WTC11 (cell line): ENCODE measurements at regions not wholly inside any gene's neighbourhood (a gene's known extent, or its start where the extent isn't known, plus 50 kb on each side); places are given as distances from the start of the nearest gene placed in this dataset.

Source experiments
- ATAC-seq: fragments of 200-7000 bp; cut with Tn5 transposase; 2 replicates; pipeline ENCODE4 v1.10.0; 2021; ENCODE audit warnings: mild to moderate bottlenecking, moderate library complexity
- CTCF ChIA-PET: fragments of 300-600 bp; sonication (Branson Sonifier 250); formaldehyde crosslinking; loops from one replicate; lab custom pipeline; 2021; ENCODE audit warnings: antibody characterized with exemption; lab: Charles Lee
- POLR2A ChIA-PET: fragments of 350-600 bp; sonication (Branson Sonifier 250); formaldehyde crosslinking; loops from one replicate; lab custom pipeline; 2021; ENCODE audit warnings: antibody characterized with exemption; lab: Charles Lee
- DNase-seq: peaks from one replicate; pipeline ENCODE4 v3.0.0; 2021; ENCODE audit warnings: low spot score
- H3K27ac Mint-ChIP-seq: 2 replicates; pipeline ENCODE4 v1.8.0; 2021; ENCODE audit warnings: mixed read lengths
- H3K27me3 Mint-ChIP-seq: 2 replicates; pipeline ENCODE4 v1.8.0; 2021; ENCODE audit warnings: low read depth, mild to moderate bottlenecking, moderate library complexity, mixed read lengths
- H3K36me3 Mint-ChIP-seq: 2 replicates; pipeline ENCODE4 v1.8.0; 2021; ENCODE audit warnings: mixed read lengths
- H3K4me1 Mint-ChIP-seq: 2 replicates; pipeline ENCODE4 v1.8.0; 2022; ENCODE audit warnings: mixed read lengths
- H3K4me3 Mint-ChIP-seq: 2 replicates; pipeline ENCODE4 v1.8.0; 2021; ENCODE audit warnings: mild to moderate bottlenecking, moderate library complexity, mixed read lengths
- H3K9me3 Mint-ChIP-seq: 2 replicates; pipeline ENCODE4 v1.8.0; 2021; ENCODE audit warnings: mixed read lengths
- ATF1 ChIP-seq: sonication (generic); formaldehyde crosslinking; IDR thresholded peaks from 2 replicates; pipeline ENCODE4 v1.8.1; 2023; ENCODE audit warnings: mild to moderate bottlenecking, moderate library complexity, missing genetic modification reagents
- FOXK1 ChIP-seq: sonication (generic); formaldehyde crosslinking; IDR thresholded peaks from 2 replicates; pipeline ENCODE4 v1.8.0; 2022; ENCODE audit warnings: mild to moderate bottlenecking, moderate library complexity, missing genetic modification reagents
- GABPB1 ChIP-seq: sonication (generic); formaldehyde crosslinking; IDR thresholded peaks from 2 replicates; pipeline ENCODE4 v1.8.1; 2023; ENCODE audit warnings: mild to moderate bottlenecking, missing genetic modification reagents
- GTF2I ChIP-seq: fragments of 250-450 bp; sonication (Bioruptor Pico); conservative IDR thresholded peaks from 2 replicates; pipeline ENCODE4 v1.4.0; 2021; ENCODE audit warnings: mild to moderate bottlenecking
- MLX ChIP-seq: sonication (generic); formaldehyde crosslinking; IDR thresholded peaks from 2 replicates; pipeline ENCODE4 v1.8.1; 2023; ENCODE audit warnings: mild to moderate bottlenecking, missing genetic modification reagents, moderate library complexity
- NFATC4 ChIP-seq: fragments of 250-450 bp; sonication (Bioruptor Pico); IDR thresholded peaks from 2 replicates; pipeline ENCODE4 v1.9.0; 2021; ENCODE audit warnings: mild to moderate bottlenecking
- OVOL2 ChIP-seq: fragments of 250-450 bp; sonication (Bioruptor Pico); IDR thresholded peaks from 2 replicates; pipeline ENCODE4 v1.9.0; 2021; ENCODE audit warnings: mild to moderate bottlenecking, borderline replicate concordance
- RELA ChIP-seq: sonication (generic); formaldehyde crosslinking; IDR thresholded peaks from 2 replicates; pipeline ENCODE4 v1.8.1; 2022; ENCODE audit warnings: missing genetic modification reagents, mild to moderate bottlenecking, borderline replicate concordance
- TP53 ChIP-seq: sonication (generic); formaldehyde crosslinking; IDR thresholded peaks from 2 replicates; pipeline ENCODE4 v1.8.1; 2023; ENCODE audit warnings: mild to moderate bottlenecking, missing genetic modification reagents
- ZNF138 ChIP-seq: sonication (generic); formaldehyde crosslinking; conservative IDR thresholded peaks from 2 replicates; pipeline ENCODE4 v1.8.1; 2022; ENCODE audit warnings: mild to moderate bottlenecking, moderate library complexity, missing genetic modification reagents
- ZNF219 ChIP-seq: sonication (generic); formaldehyde crosslinking; IDR thresholded peaks from 2 replicates; pipeline ENCODE4 v1.8.0; 2023; ENCODE audit warnings: missing genetic modification reagents, mild to moderate bottlenecking, borderline replicate concordance
- ZNF416 ChIP-seq: fragments of 250-450 bp; sonication (Bioruptor Pico); IDR thresholded peaks from 2 replicates; pipeline ENCODE4 v1.9.0; 2021; ENCODE audit warnings: mild to moderate bottlenecking, inconsistent platforms
- TF ChIP-seq, protein P1 (sequence below): sonication (generic); formaldehyde crosslinking; conservative IDR thresholded peaks from 2 replicates; pipeline ENCODE4 v1.8.1; 2023; ENCODE audit warnings: mild to moderate bottlenecking, low read depth, missing genetic modification reagents, moderate library complexity
- TF ChIP-seq, protein P2 (sequence below): sonication (generic); formaldehyde crosslinking; IDR thresholded peaks from 2 replicates; pipeline ENCODE4 v1.8.0; 2023; ENCODE audit warnings: missing genetic modification reagents
- TF ChIP-seq, protein P3 (sequence below): sonication (generic); formaldehyde crosslinking; IDR thresholded peaks from 2 replicates; pipeline ENCODE4 v1.8.1; 2023; ENCODE audit warnings: mild to moderate bottlenecking, moderate library complexity, missing genetic modification reagents
- TF ChIP-seq, protein P4 (sequence below): fragments of 250-450 bp; sonication (Bioruptor Pico); IDR thresholded peaks from 2 replicates; pipeline ENCODE4 v1.8.0; 2021; ENCODE audit warnings: mild to moderate bottlenecking

DNA sequence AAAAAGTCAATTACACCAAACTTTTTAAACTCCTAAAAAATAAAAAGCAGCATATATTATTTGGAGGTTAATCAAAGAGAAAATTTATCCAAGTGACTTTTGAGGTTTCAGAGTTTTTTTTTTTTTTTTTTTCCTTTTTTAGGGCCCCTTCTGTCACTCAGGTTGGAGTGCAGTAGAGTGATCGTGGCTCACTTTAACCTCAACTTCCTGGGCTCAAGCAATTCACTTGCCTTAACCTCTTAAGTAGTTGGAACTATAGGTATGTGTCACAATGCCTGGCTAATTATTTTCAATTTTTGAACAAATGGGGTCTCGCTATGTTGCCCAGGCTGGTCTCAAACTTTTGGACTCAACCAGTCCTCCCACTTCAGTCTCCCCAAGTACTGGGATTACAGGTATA, 241.7 kb upstream of the HSFY2 start:
- TF ChIP-seq, protein P1, sequence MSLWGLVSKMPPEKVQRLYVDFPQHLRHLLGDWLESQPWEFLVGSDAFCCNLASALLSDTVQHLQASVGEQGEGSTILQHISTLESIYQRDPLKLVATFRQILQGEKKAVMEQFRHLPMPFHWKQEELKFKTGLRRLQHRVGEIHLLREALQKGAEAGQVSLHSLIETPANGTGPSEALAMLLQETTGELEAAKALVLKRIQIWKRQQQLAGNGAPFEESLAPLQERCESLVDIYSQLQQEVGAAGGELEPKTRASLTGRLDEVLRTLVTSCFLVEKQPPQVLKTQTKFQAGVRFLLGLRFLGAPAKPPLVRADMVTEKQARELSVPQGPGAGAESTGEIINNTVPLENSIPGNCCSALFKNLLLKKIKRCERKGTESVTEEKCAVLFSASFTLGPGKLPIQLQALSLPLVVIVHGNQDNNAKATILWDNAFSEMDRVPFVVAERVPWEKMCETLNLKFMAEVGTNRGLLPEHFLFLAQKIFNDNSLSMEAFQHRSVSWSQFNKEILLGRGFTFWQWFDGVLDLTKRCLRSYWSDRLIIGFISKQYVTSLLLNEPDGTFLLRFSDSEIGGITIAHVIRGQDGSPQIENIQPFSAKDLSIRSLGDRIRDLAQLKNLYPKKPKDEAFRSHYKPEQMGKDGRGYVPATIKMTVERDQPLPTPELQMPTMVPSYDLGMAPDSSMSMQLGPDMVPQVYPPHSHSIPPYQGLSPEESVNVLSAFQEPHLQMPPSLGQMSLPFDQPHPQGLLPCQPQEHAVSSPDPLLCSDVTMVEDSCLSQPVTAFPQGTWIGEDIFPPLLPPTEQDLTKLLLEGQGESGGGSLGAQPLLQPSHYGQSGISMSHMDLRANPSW (CRISPR knock-in tag), result no peak
- TF ChIP-seq ZNF219 (CRISPR knock-in tag), result no peak
- no peak for TF ChIP-seq ZNF138 (CRISPR knock-in tag)
- no peak for TF ChIP-seq GTF2I (CRISPR knock-in tag)
- peaks cover 3% of the 10 kb centered on the region; the same call in 1 of the 2 replicates for H3K27me3 Mint-ChIP-seq
- no peak overlapping the region for H3K27ac Mint-ChIP-seq
- H3K4me3 Mint-ChIP-seq, result no peak overlapping the region
- H3K9me3 Mint-ChIP-seq, result no peaks in the 10 kb centered on the region
- DNase-seq, result no peak
- peaks cover 3% of the 10 kb centered on the region; the same call in 1 of the 2 replicates for H3K36me3 Mint-ChIP-seq
- ATAC-seq, result no peak
- H3K4me1 Mint-ChIP-seq, result peaks cover 36% of the 10 kb centered on the region
- CTCF ChIA-PET, result no interaction called here
- POLR2A ChIA-PET, result no interaction called here

DNA sequence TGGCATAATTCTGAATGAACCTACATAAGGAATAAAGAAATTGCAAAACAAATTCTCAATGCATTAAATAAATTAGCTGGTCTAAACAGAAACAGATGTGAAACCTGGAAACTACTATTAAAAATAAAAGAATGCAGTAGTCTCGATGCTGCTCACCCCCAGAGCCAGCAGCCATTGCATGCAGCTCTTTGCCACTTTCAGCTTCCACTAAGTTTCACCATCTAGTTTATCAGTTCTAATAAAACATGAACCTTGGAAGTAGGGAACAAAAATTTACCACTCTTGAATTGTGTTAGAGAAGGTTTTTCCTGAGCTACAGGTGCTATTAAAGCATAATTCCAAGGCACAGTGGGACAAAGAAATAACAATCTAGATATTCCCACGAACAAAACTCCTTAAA, 239.4 kb upstream of the HSFY2 start:
- ATAC-seq (no peak), DNase-seq (no peak)
- Mint-ChIP-seq H3K36me3 (peaks cover 6% of the 10 kb centered on the region), H3K9me3 (peaks cover 2% of the 10 kb centered on the region), H3K27me3 (no peaks in the 10 kb centered on the region), H3K4me3 (no peak overlapping the region), H3K27ac (no peak overlapping the region), H3K4me1 (peaks cover 26% of the 10 kb centered on the region)
- TF ChIP-seq, protein P2, sequence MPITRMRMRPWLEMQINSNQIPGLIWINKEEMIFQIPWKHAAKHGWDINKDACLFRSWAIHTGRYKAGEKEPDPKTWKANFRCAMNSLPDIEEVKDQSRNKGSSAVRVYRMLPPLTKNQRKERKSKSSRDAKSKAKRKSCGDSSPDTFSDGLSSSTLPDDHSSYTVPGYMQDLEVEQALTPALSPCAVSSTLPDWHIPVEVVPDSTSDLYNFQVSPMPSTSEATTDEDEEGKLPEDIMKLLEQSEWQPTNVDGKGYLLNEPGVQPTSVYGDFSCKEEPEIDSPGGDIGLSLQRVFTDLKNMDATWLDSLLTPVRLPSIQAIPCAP (CRISPR knock-in tag), result no peak
- TF ChIP-seq ATF1 (CRISPR knock-in tag), result no peak
- ChIA-PET POLR2A (no interaction called here), CTCF (interaction anchor here (0.6 kb wide), 1 partner anchor 11 kb away, joined by 3 read pairs; no protein-coding TSS in a partner anchor)

DNA sequence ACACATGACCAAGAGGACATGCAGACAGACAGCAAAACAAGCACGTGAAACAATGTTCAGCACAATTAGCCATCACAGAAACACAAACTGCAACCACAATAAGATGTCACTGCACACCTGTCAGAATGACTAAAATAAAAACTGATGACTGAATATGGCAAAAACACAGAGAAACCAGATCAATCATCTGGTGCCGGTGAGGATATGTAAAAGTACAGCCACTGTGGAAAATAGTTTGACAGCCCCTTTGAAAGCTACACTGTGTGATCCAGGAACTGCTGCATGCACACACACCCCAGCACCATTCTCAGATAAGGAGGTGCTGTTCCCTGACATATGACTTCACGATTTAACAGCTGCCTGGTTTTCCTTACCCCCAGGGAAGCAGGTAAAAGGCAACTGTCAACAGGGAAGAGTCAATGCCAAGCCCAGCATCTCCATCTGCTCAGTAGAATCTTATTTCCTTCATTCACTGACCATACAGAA, 238.1 kb upstream of the HSFY2 start:
- H3K4me3 Mint-ChIP-seq, result no peak overlapping the region
- 0 out of 2 replicates have a peak, but pooled peaks cover 2% of the 10 kb centered on the region for H3K27me3 Mint-ChIP-seq
- peaks cover 30% of the 10 kb centered on the region for H3K4me1 Mint-ChIP-seq
- no peak for TF ChIP-seq MLX (CRISPR knock-in tag)
- no peak for TF ChIP-seq GABPB1 (CRISPR knock-in tag)
- TF ChIP-seq ZNF416, result no peak
- TF ChIP-seq, protein P3, sequence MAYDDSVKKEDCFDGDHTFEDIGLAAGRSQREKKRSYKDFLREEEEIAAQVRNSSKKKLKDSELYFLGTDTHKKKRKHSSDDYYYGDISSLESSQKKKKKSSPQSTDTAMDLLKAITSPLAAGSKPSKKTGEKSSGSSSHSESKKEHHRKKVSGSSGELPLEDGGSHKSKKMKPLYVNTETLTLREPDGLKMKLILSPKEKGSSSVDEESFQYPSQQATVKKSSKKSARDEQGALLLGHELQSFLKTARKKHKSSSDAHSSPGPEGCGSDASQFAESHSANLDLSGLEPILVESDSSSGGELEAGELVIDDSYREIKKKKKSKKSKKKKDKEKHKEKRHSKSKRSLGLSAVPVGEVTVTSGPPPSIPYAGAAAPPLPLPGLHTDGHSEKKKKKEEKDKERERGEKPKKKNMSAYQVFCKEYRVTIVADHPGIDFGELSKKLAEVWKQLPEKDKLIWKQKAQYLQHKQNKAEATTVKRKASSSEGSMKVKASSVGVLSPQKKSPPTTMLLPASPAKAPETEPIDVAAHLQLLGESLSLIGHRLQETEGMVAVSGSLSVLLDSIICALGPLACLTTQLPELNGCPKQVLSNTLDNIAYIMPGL (CRISPR knock-in tag), result no peak
- TF ChIP-seq TP53 (CRISPR knock-in tag), result no peak
- TF ChIP-seq, protein P4, sequence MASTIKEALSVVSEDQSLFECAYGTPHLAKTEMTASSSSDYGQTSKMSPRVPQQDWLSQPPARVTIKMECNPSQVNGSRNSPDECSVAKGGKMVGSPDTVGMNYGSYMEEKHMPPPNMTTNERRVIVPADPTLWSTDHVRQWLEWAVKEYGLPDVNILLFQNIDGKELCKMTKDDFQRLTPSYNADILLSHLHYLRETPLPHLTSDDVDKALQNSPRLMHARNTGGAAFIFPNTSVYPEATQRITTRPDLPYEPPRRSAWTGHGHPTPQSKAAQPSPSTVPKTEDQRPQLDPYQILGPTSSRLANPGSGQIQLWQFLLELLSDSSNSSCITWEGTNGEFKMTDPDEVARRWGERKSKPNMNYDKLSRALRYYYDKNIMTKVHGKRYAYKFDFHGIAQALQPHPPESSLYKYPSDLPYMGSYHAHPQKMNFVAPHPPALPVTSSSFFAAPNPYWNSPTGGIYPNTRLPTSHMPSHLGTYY (CRISPR knock-in tag), result no peak
- no peak for TF ChIP-seq FOXK1
- no peak for TF ChIP-seq NFATC4 (CRISPR knock-in tag)
- TF ChIP-seq RELA (CRISPR knock-in tag), result no peak
- no peak for TF ChIP-seq OVOL2 (CRISPR knock-in tag)
- peaks cover 9% of the 10 kb centered on the region for H3K9me3 Mint-ChIP-seq
- H3K36me3 Mint-ChIP-seq, result peaks cover 13% of the 10 kb centered on the region
- CTCF ChIA-PET, result no interaction called here
- ATAC-seq (no peak), DNase-seq (no peak)
- H3K27ac Mint-ChIP-seq, result no peak overlapping the region
- POLR2A ChIA-PET, result no interaction called here
